K562 (cell line): ENCODE measurements at regions not wholly inside any gene's neighbourhood (a gene's known extent, or its start where the extent isn't known, plus 50 kb on each side); places are given as distances from the start of the nearest gene placed in this dataset.
"Not testable (repeated sequence)": the region's sequence is repeated elsewhere in the genome, so short reads cannot be mapped to it uniquely, and the experiment has no call there.

Experiments used
- ATAC-seq: fragments of 200-7000 bp; cut with Tn5 transposase; 3 replicates; pipeline ENCODE4 v1.9.1; 2020; ENCODE audit warnings: moderate library complexity
- BruUV-seq: library from RNA; stranded (reverse); fragments of 400-500 nt; replicated peaks from 2 replicates; lab custom pipeline; 2021; lab: Mats Ljungman, UMichigan
- CTCF ChIA-PET: fragments of 300-600 bp; formaldehyde crosslinking; extraction: SDS; loops from one replicate; lab custom pipeline; 2021; ENCODE audit warnings: low intra/inter-chr PET ratio; lab: Yijun Ruan, JAX
- POLR2A ChIA-PET: fragments of 300-600, 350-650 bp; sonication (Branson Sonifier 250); formaldehyde crosslinking; extraction: SDS; loops from one replicate; lab custom pipeline; 2021; ENCODE audit warnings: antibody characterized with exemption, inconsistent platforms; lab: Yijun Ruan, JAX
- DNase-seq, 4 experiments: peaks; one replicate each; pipeline versions ENCODE4 v3.0.0 to v3.0.0-alpha.2; 2011 to 2018; ENCODE audit warnings: low spot score in 3 of 4, mixed read lengths in 3 of 4; ENCODE audit errors: extremely low read depth in 1 of 4
- FAIRE-seq: peaks from 2 replicates; lab custom pipeline; 2011; peaks lifted over from hg19 to GRCh38; lab: Jason Lieb, UNC
- H2AFZ ChIP-seq: 2 replicates; pipeline ENCODE4 v1.6.0; 2011; ENCODE audit warnings: low read depth, low read length, control low read depth, inconsistent platforms
- H3K27ac ChIP-seq: fragments of 200-600 bp; 3 replicates; pipeline ENCODE4 v1.8.0; 2011; ENCODE audit warnings: low read depth, mild to moderate bottlenecking, control low read depth, inconsistent platforms, low read length, moderate library complexity, mixed read lengths; ENCODE audit errors: extremely low read depth
- H3K27me3 ChIP-seq, 2 experiments: fragments of 300-600 bp in 1 of 2; 2 replicates in 1 of 2; 3 replicates in 1 of 2; pipeline versions ENCODE4 v1.6.0 to v1.8.0; 2011; ENCODE audit warnings: inconsistent platforms in 2 of 2, low read length in 2 of 2, mild to moderate bottlenecking in 1 of 2, mixed read lengths in 1 of 2, moderate library complexity in 1 of 2; ENCODE audit not compliant: control insufficient read depth in 2 of 2, insufficient read depth in 2 of 2
- H3K36me3 ChIP-seq: fragments of 300-600 bp; 3 replicates; pipeline ENCODE4 v1.8.0; 2011; ENCODE audit warnings: mild to moderate bottlenecking, low read length, inconsistent platforms; ENCODE audit not compliant: control insufficient read depth, insufficient read depth
- H3K4me1 ChIP-seq, 2 experiments: fragments of 200-600 bp in 1 of 2; replicated peaks in 1 of 2; 2 replicates in 1 of 2; 3 replicates in 1 of 2; pipeline versions ENCODE4 v1.5.1 to v1.8.0; 2011; ENCODE audit warnings: inconsistent platforms in 2 of 2, low read length in 2 of 2, mild to moderate bottlenecking in 1 of 2, mixed read lengths in 1 of 2, moderate library complexity in 1 of 2; ENCODE audit not compliant: control insufficient read depth in 2 of 2, insufficient read depth in 2 of 2
- H3K4me2 ChIP-seq: 2 replicates; pipeline ENCODE4 v1.6.1; 2011; ENCODE audit warnings: low read length, control low read depth, inconsistent platforms, mixed read lengths; ENCODE audit not compliant: insufficient read depth
- H3K4me3 ChIP-seq: fragments of 200-600 bp; sonication (generic), shearing (Covaris generic); 2 replicates; pipeline ENCODE4 v1.5.1; 2016; ENCODE audit warnings: control low read depth, inconsistent platforms
- H3K79me2 ChIP-seq: fragments of 200-600 bp; 3 replicates; pipeline ENCODE4 v1.8.0; 2011; ENCODE audit warnings: low read length, inconsistent platforms; ENCODE audit not compliant: control insufficient read depth, insufficient read depth
- H3K9ac ChIP-seq, 2 experiments: 2 replicates each; pipeline versions ENCODE4 v1.6.0 to v1.6.1; 2011; ENCODE audit warnings: low read depth in 2 of 2, low read length in 2 of 2, control low read depth in 1 of 2, inconsistent platforms in 1 of 2, mild to moderate bottlenecking in 1 of 2, mixed read lengths in 1 of 2; ENCODE audit not compliant: insufficient read depth in 1 of 2
- H3K9me1 ChIP-seq: one replicate; pipeline ENCODE4 v1.6.0; 2011; ENCODE audit warnings: inconsistent platforms, mild to moderate bottlenecking, low read length, moderate library complexity; ENCODE audit not compliant: control insufficient read depth, insufficient read depth
- H3K9me3 ChIP-seq: replicated peaks from 2 replicates; pipeline ENCODE4 v1.5.1; 2011; ENCODE audit warnings: low read depth, low read length, inconsistent platforms; ENCODE audit not compliant: control insufficient read depth, insufficient read depth
- H4K20me1 ChIP-seq: replicated peaks from 2 replicates; pipeline ENCODE4 v1.6.1; 2011; ENCODE audit warnings: low read length, inconsistent platforms, mixed read lengths; ENCODE audit not compliant: control insufficient read depth, insufficient read depth
- ZBTB11 ChIP-seq, 3 experiments: fragments of 200-800 bp in 1 of 3; fragments of 250-450 bp in 1 of 3; fragments of 450-650 bp in 1 of 3; sonication (Bioruptor Pico) in 1 of 3; sonication (Bioruptor generic) in 1 of 3; formaldehyde crosslinking in 1 of 3; IDR thresholded peaks; 2 replicates each; pipeline versions ENCODE4 v1.6.1 to v1.8.0; 2016 to 2022; ENCODE audit warnings: mild to moderate bottlenecking in 2 of 3, missing genetic modification characterization in 2 of 3, missing compliant biosample characterization in 1 of 3, moderate library complexity in 1 of 3
- WGBS: fragments of 100-300 bp; shearing (Covaris generic); methylation state at CpG from one replicate; pipeline ENCODE4 v1.1.6; 2016; ENCODE audit warnings: low coverage, mixed read lengths; ENCODE audit not compliant: insufficient coverage; ENCODE audit errors: missing lambda C conversion rate; 5-methylcytosine and 5-hydroxymethylcytosine counted together
- in situ Hi-C: fragments of 300-500 bp; cut with MboI; formaldehyde crosslinking; loops from 4 replicates; pipeline ENCODE4 v1.15.0; 2018; ENCODE audit warnings: inconsistent platforms, mixed read lengths
- intact Hi-C: fragments of 100-400 bp; cut with micrococcal nuclease; formaldehyde crosslinking; loops from 2 replicates; pipeline ENCODE4 v1.14.2; 2022

DNA sequence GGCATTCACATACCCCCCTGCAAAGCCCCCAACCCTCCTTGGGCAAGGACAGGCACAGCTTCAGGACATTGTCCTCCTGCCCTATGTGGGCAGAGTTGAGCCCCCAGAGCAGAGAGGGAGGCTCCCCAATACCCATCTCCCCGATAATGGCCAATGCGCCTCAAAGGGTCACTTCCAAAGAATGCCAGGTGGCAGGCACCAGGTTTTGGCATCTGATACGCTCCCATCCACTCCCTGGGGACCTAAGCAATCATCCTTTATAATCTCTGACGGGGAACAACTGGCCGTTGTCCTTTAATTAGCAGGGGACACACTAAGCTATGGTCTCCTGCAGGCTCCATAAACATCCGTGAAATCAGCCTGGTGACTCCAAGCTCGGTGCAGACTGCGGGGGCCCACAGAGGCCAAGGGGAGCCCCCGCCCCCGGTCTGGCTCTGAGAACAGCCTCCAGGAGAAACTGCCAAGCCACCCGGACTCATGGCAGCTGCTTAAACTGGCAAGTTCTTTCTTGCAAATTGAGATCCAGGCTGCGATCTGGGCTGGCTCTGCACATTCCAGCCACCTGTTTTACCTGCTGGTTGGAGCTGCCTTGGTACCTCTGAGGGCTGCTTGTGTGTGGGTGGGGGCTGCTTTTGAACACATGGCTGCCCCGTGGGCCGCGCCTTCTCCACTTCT, 123.2 kb upstream of the SULF2 start:
- H3K27ac ChIP-seq, H3K9me1 ChIP-seq, H3K79me2 ChIP-seq, H3K4me2 ChIP-seq, FAIRE-seq, H3K9ac ChIP-seq, H3K4me1 ChIP-seq, H3K4me3 ChIP-seq, H3K36me3 ChIP-seq, in situ Hi-C loops, ATAC-seq, H2AFZ ChIP-seq, POLR2A ChIA-PET, DNase-seq, intact Hi-C loops, CTCF ChIA-PET, H3K9me3 ChIP-seq, BruUV-seq, H4K20me1 ChIP-seq: not testable (repeated sequence)
- 0 out of 6 replicates have a peak, but pooled peaks of 1 of the 3 experiments have one; percentile 24 for TF ChIP-seq ZBTB11 (CRISPR knock-in tag; IDR thresholded peaks at IDR 0.05)
- peaks cover 0 to 16% of the 10 kb centered on the region in 2 experiments for H3K27me3 ChIP-seq
- 1% methylated on average over 15 of the region's 15 CpGs for WGBS

- H3K4me3 ChIP-seq, CTCF ChIA-PET, H3K4me2 ChIP-seq, H4K20me1 ChIP-seq, FAIRE-seq, H3K79me2 ChIP-seq, H2AFZ ChIP-seq, H3K27ac ChIP-seq, H3K9me3 ChIP-seq, in situ Hi-C loops, ATAC-seq, H3K9ac ChIP-seq, H3K4me1 ChIP-seq, H3K9me1 ChIP-seq, BruUV-seq, intact Hi-C loops, H3K36me3 ChIP-seq, POLR2A ChIA-PET, DNase-seq: not testable (repeated sequence)
- H3K27me3 ChIP-seq: peaks cover 0 to 16% of the 10 kb centered on the region in 2 experiments
- 0% methylated on average over 7 of the region's 7 CpGs for WGBS
These were observed 122.7 kb upstream of the SULF2 start for GRCh38 chr20:47907951-47908350.
